ENCODE measurements at regions not wholly inside any gene's neighbourhood (a gene's known extent, or its start where the extent isn't known, plus 50 kb on each side); places are given as distances from the start of the nearest gene placed in this dataset.

- TF ChIP-seq, protein P1, sequence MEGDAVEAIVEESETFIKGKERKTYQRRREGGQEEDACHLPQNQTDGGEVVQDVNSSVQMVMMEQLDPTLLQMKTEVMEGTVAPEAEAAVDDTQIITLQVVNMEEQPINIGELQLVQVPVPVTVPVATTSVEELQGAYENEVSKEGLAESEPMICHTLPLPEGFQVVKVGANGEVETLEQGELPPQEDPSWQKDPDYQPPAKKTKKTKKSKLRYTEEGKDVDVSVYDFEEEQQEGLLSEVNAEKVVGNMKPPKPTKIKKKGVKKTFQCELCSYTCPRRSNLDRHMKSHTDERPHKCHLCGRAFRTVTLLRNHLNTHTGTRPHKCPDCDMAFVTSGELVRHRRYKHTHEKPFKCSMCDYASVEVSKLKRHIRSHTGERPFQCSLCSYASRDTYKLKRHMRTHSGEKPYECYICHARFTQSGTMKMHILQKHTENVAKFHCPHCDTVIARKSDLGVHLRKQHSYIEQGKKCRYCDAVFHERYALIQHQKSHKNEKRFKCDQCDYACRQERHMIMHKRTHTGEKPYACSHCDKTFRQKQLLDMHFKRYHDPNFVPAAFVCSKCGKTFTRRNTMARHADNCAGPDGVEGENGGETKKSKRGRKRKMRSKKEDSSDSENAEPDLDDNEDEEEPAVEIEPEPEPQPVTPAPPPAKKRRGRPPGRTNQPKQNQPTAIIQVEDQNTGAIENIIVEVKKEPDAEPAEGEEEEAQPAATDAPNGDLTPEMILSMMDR (IDR thresholded peaks at IDR 0.05), result no peak
- TF ChIP-seq POLR2A (IDR thresholded peaks at IDR 0.05), result no peak
Observed at GRCh38 chr12:127271776-127272175, 995.2 kb upstream of the TMEM132C start.
